K562 (cell line): ENCODE measurements at regions not wholly inside any gene's neighbourhood (a gene's known extent, or its start where the extent isn't known, plus 50 kb on each side); places are given as distances from the start of the nearest gene placed in this dataset.

Experiments
- ATAC-seq: fragments of 200-7000 bp; cut with Tn5 transposase; 3 replicates; pipeline ENCODE4 v1.9.1; 2020; ENCODE audit warnings: moderate library complexity
- BruUV-seq: library from RNA; stranded (reverse); fragments of 400-500 nt; replicated peaks from 2 replicates; lab custom pipeline; 2021; lab: Mats Ljungman, UMichigan
- CTCF ChIA-PET: fragments of 300-600 bp; formaldehyde crosslinking; extraction: SDS; loops from one replicate; lab custom pipeline; 2021; ENCODE audit warnings: low intra/inter-chr PET ratio; lab: Yijun Ruan, JAX
- POLR2A ChIA-PET: fragments of 300-600, 350-650 bp; sonication (Branson Sonifier 250); formaldehyde crosslinking; extraction: SDS; loops from one replicate; lab custom pipeline; 2021; ENCODE audit warnings: antibody characterized with exemption, inconsistent platforms; lab: Yijun Ruan, JAX
- DNase-seq, 4 experiments: peaks; one replicate each; pipeline versions ENCODE4 v3.0.0 to v3.0.0-alpha.2; 2011 to 2018; ENCODE audit warnings: low spot score in 3 of 4, mixed read lengths in 3 of 4; ENCODE audit errors: extremely low read depth in 1 of 4
- FAIRE-seq: peaks from 2 replicates; lab custom pipeline; 2011; peaks lifted over from hg19 to GRCh38; lab: Jason Lieb, UNC
- H2AFZ ChIP-seq: 2 replicates; pipeline ENCODE4 v1.6.0; 2011; ENCODE audit warnings: low read depth, low read length, control low read depth, inconsistent platforms
- H3K27ac ChIP-seq: fragments of 200-600 bp; 3 replicates; pipeline ENCODE4 v1.8.0; 2011; ENCODE audit warnings: low read depth, mild to moderate bottlenecking, control low read depth, inconsistent platforms, low read length, moderate library complexity, mixed read lengths; ENCODE audit errors: extremely low read depth
- H3K27me3 ChIP-seq, 2 experiments: fragments of 300-600 bp in 1 of 2; 2 replicates in 1 of 2; 3 replicates in 1 of 2; pipeline versions ENCODE4 v1.6.0 to v1.8.0; 2011; ENCODE audit warnings: inconsistent platforms in 2 of 2, low read length in 2 of 2, mild to moderate bottlenecking in 1 of 2, mixed read lengths in 1 of 2, moderate library complexity in 1 of 2; ENCODE audit not compliant: control insufficient read depth in 2 of 2, insufficient read depth in 2 of 2
- H3K36me3 ChIP-seq: fragments of 300-600 bp; 3 replicates; pipeline ENCODE4 v1.8.0; 2011; ENCODE audit warnings: mild to moderate bottlenecking, low read length, inconsistent platforms; ENCODE audit not compliant: control insufficient read depth, insufficient read depth
- H3K4me1 ChIP-seq, 2 experiments: fragments of 200-600 bp in 1 of 2; replicated peaks in 1 of 2; 2 replicates in 1 of 2; 3 replicates in 1 of 2; pipeline versions ENCODE4 v1.5.1 to v1.8.0; 2011; ENCODE audit warnings: inconsistent platforms in 2 of 2, low read length in 2 of 2, mild to moderate bottlenecking in 1 of 2, mixed read lengths in 1 of 2, moderate library complexity in 1 of 2; ENCODE audit not compliant: control insufficient read depth in 2 of 2, insufficient read depth in 2 of 2
- H3K4me2 ChIP-seq: 2 replicates; pipeline ENCODE4 v1.6.1; 2011; ENCODE audit warnings: low read length, control low read depth, inconsistent platforms, mixed read lengths; ENCODE audit not compliant: insufficient read depth
- H3K4me3 ChIP-seq: fragments of 200-600 bp; sonication (generic), shearing (Covaris generic); 2 replicates; pipeline ENCODE4 v1.5.1; 2016; ENCODE audit warnings: control low read depth, inconsistent platforms
- H3K79me2 ChIP-seq: fragments of 200-600 bp; 3 replicates; pipeline ENCODE4 v1.8.0; 2011; ENCODE audit warnings: low read length, inconsistent platforms; ENCODE audit not compliant: control insufficient read depth, insufficient read depth
- H3K9ac ChIP-seq, 2 experiments: 2 replicates each; pipeline versions ENCODE4 v1.6.0 to v1.6.1; 2011; ENCODE audit warnings: low read depth in 2 of 2, low read length in 2 of 2, control low read depth in 1 of 2, inconsistent platforms in 1 of 2, mild to moderate bottlenecking in 1 of 2, mixed read lengths in 1 of 2; ENCODE audit not compliant: insufficient read depth in 1 of 2
- H3K9me1 ChIP-seq: one replicate; pipeline ENCODE4 v1.6.0; 2011; ENCODE audit warnings: inconsistent platforms, mild to moderate bottlenecking, low read length, moderate library complexity; ENCODE audit not compliant: control insufficient read depth, insufficient read depth
- H3K9me3 ChIP-seq: replicated peaks from 2 replicates; pipeline ENCODE4 v1.5.1; 2011; ENCODE audit warnings: low read depth, low read length, inconsistent platforms; ENCODE audit not compliant: control insufficient read depth, insufficient read depth
- H4K20me1 ChIP-seq: replicated peaks from 2 replicates; pipeline ENCODE4 v1.6.1; 2011; ENCODE audit warnings: low read length, inconsistent platforms, mixed read lengths; ENCODE audit not compliant: control insufficient read depth, insufficient read depth
- NFXL1 ChIP-seq: fragments of 450-650 bp; formaldehyde crosslinking; IDR thresholded peaks from 2 replicates; pipeline ENCODE4 v1.4.0; 2021; ENCODE audit warnings: mild to moderate bottlenecking
- RAD21 ChIP-seq, 2 experiments: fragments of 250-450 bp in 1 of 2; fragments of 450-650 bp in 1 of 2; sonication (Bioruptor Pico) in 1 of 2; formaldehyde crosslinking in 1 of 2; IDR thresholded peaks in 1 of 2; conservative IDR thresholded peaks in 1 of 2; 2 replicates each; pipeline versions ENCODE4 v1.4.0 to v1.8.0; 2020 to 2022; ENCODE audit warnings: mild to moderate bottlenecking in 2 of 2, moderate library complexity in 1 of 2
- ZNF609 ChIP-seq: sonication (generic); formaldehyde crosslinking; IDR thresholded peaks from 2 replicates; pipeline ENCODE4 v1.8.1; 2023; ENCODE audit warnings: missing genetic modification reagents, mild to moderate bottlenecking, borderline replicate concordance
- WGBS: fragments of 100-300 bp; shearing (Covaris generic); methylation state at CpG from one replicate; pipeline ENCODE4 v1.1.6; 2016; ENCODE audit warnings: low coverage, mixed read lengths; ENCODE audit not compliant: insufficient coverage; ENCODE audit errors: missing lambda C conversion rate; 5-methylcytosine and 5-hydroxymethylcytosine counted together
- in situ Hi-C: fragments of 300-500 bp; cut with MboI; formaldehyde crosslinking; loops from 4 replicates; pipeline ENCODE4 v1.15.0; 2018; ENCODE audit warnings: inconsistent platforms, mixed read lengths
- intact Hi-C: fragments of 100-400 bp; cut with micrococcal nuclease; formaldehyde crosslinking; loops from 2 replicates; pipeline ENCODE4 v1.14.2; 2022
- TF ChIP-seq, protein P1 (sequence below), 2 experiments: IDR thresholded peaks in 1 of 2; conservative IDR thresholded peaks in 1 of 2; 2 replicates each; pipeline ENCODE4 v1.6.1; 2016; ENCODE audit warnings: low read depth in 2 of 2, mild to moderate bottlenecking in 1 of 2, missing compliant biosample characterization in 1 of 2, missing genetic modification characterization in 1 of 2, moderate library complexity in 1 of 2

DNA sequence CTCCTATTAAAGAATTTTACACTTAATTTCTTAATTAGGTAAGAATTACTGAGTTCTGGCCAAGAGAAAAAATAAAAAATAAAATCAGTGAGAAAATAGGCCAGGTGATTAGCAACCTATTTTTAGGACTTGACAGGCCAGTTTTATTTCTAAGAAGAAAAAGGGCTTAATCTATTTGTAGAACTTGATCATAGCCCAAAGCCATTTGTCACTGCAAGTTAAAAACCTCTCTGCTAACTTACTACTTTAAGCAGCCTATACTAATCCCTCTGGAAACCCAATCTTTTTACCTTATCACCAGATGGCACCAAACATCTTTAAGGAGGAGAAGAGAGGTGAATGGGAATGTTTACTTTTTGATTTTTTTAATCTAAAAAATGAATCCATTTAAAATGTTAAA is 222.1 kb upstream of the RHOBTB1 start:
- intact Hi-C loops (no loop called here), in situ Hi-C loops (no loop called here)
- H3K4me3 ChIP-seq = no peak overlapping the region
- no peak for DNase-seq
- H2AFZ ChIP-seq = no peak overlapping the region
- no peaks in the 10 kb centered on the region for H3K9me1 ChIP-seq
- ChIA-PET POLR2A (interaction anchor here (1.1 kb wide), 1 partner anchor 13 kb away, joined by 6 read pairs; no protein-coding TSS in a partner anchor), CTCF (no interaction called here)
- H3K27ac ChIP-seq = no peak overlapping the region
- no peaks in the 10 kb centered on the region for H3K9me3 ChIP-seq
- no peaks in the 10 kb centered on the region for H3K36me3 ChIP-seq
- TF ChIP-seq RAD21 (CRISPR knock-in tag; conservative IDR thresholded peaks at IDR 0.05 in 1 of 2, IDR thresholded peaks at IDR 0.05 in 1 of 2) (peak in 1 of 2 experiments; percentile 21; a peak in 2 of 4 replicates), NFXL1 (CRISPR knock-in tag) (no peak)
- FAIRE-seq = no peak
- H3K9ac ChIP-seq = no peak overlapping the region
- no peak overlapping the region for H3K4me2 ChIP-seq
- H3K4me1 ChIP-seq = no peaks in the 10 kb centered on the region
- peaks cover 0 to 18% of the 10 kb centered on the region in 2 experiments; a peak in 3 of 5 replicates for H3K27me3 ChIP-seq
- no peaks in the 10 kb centered on the region for H4K20me1 ChIP-seq
- BruUV-seq = no TSS peak
- no peaks in the 10 kb centered on the region for H3K79me2 ChIP-seq
- no peak for ATAC-seq

GRCh38 chr10:61164458-61165160 is 220.6 kb upstream of the RHOBTB1 start:
- H3K9me1 ChIP-seq = no peaks in the 10 kb centered on the region
- FAIRE-seq = no peak
- 0% methylated on average over 6 of the region's 6 CpGs for whole genome bisulfite sequencing
- H3K4me2 ChIP-seq = no peak overlapping the region
- no peak for ATAC-seq
- peaks cover 0 to 18% of the 10 kb centered on the region in 2 experiments; a peak in 3 of 5 replicates for H3K27me3 ChIP-seq
- in situ Hi-C loops (no loop called here), intact Hi-C loops (no loop called here)
- no peaks in the 10 kb centered on the region for H3K9me3 ChIP-seq
- H3K27ac ChIP-seq = no peak overlapping the region
- H4K20me1 ChIP-seq = no peaks in the 10 kb centered on the region
- H3K36me3 ChIP-seq = no peaks in the 10 kb centered on the region
- no peaks in the 10 kb centered on the region for H3K79me2 ChIP-seq
- H3K4me3 ChIP-seq = no peak overlapping the region
- CTCF ChIA-PET = no interaction called here
- no TSS peak for BruUV-seq
- POLR2A ChIA-PET = interaction anchor here (1.0 kb wide), 1 partner anchor 24 kb away, joined by 5 read pairs; no protein-coding TSS in a partner anchor
- no peak for DNase-seq
- H2AFZ ChIP-seq = no peak overlapping the region
- H3K4me1 ChIP-seq = no peaks in the 10 kb centered on the region
- no peak overlapping the region for H3K9ac ChIP-seq
- no peak for TF ChIP-seq ZNF609 (CRISPR knock-in tag)
- TF ChIP-seq, protein P1, sequence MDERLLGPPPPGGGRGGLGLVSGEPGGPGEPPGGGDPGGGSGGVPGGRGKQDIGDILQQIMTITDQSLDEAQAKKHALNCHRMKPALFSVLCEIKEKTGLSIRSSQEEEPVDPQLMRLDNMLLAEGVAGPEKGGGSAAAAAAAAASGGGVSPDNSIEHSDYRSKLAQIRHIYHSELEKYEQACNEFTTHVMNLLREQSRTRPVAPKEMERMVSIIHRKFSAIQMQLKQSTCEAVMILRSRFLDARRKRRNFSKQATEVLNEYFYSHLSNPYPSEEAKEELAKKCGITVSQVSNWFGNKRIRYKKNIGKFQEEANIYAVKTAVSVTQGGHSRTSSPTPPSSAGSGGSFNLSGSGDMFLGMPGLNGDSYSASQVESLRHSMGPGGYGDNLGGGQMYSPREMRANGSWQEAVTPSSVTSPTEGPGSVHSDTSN (CRISPR knock-in tag; IDR thresholded peaks at IDR 0.05; ENCODE audit: low read depth) = no peak
- TF ChIP-seq, protein P1 (tag; conservative IDR thresholded peaks at IDR 0.05; ENCODE audit: low read depth) = peak; percentile 65
